ENCODE measurements at regions not wholly inside any gene's neighbourhood (a gene's known extent, or its start where the extent isn't known, plus 50 kb on each side); places are given as distances from the start of the nearest gene placed in this dataset.

GRCh38 chr9:7735311-7735710 lies 64.3 kb downstream of the DMAC1 start:
- no peak for TF ChIP-seq CTCF (IDR thresholded peaks at IDR 0.05; ENCODE audit: low read length)
- TF ChIP-seq EZH2 (IDR thresholded peaks at IDR 0.05; ENCODE audit: borderline replicate concordance, low read length): no peak
